T47D (cell line): ENCODE measurements at regions not wholly inside any gene's neighbourhood (a gene's known extent, or its start where the extent isn't known, plus 50 kb on each side); places are given as distances from the start of the nearest gene placed in this dataset.

Experiments
- DNase-seq, 2 experiments: peaks; one replicate each; pipeline versions ENCODE4 v3.0.0 to v3.0.0-alpha.2; 2011 to 2012; ENCODE audit warnings: low read depth in 1 of 2, low spot score in 1 of 2
- JUND ChIP-seq: IDR thresholded peaks from 2 replicates; pipeline ENCODE4 v1.6.1; 2012; ENCODE audit warnings: low read depth
- in situ Hi-C: cut with HindIII; loops from 2 replicates; pipeline ENCODE4 v1.10.0; 2016; ENCODE audit warnings: low sequenced_read_pairs, low pct_unique_long_range_greater_than_20kb

GRCh38 chr2:236505041-236505440 is 64.6 kb upstream of the ACKR3 start:
- in situ Hi-C loops, result no loop called here
- no peak for TF ChIP-seq JUND

GRCh38 chr2:236505648-236506047 is 64.0 kb upstream of the ACKR3 start:
- TF ChIP-seq JUND, result no peak
- DNase-seq, result no peak
- in situ Hi-C loops, result no loop called here

More at GRCh38 chr2:236505041-236505440, 64.6 kb upstream of the ACKR3 start:
- no peak for DNase-seq

- TF ChIP-seq JUND, result no peak
- no peak for DNase-seq
- in situ Hi-C loops, result no loop called here
Observed at GRCh38 chr2:236507393-236508085, 62.1 kb upstream of the ACKR3 start.

- no peak for DNase-seq
- in situ Hi-C loops, result no loop called here
- no peak for TF ChIP-seq JUND
Observed at GRCh38 chr2:236508466-236508865, 61.2 kb upstream of the ACKR3 start.

- no peak for TF ChIP-seq JUND
- no peak for DNase-seq
- in situ Hi-C loops, result no loop called here
Observed at GRCh38 chr2:236510034-236510433, 59.6 kb upstream of the ACKR3 start.

GRCh38 chr2:236511266-236511665 is 58.4 kb upstream of the ACKR3 start:
- in situ Hi-C loops, result no loop called here
- no peak for DNase-seq
- no peak for TF ChIP-seq JUND

GRCh38 chr2:236512267-236512666 is 57.4 kb upstream of the ACKR3 start:
- no peak for DNase-seq
- TF ChIP-seq JUND, result no peak
- in situ Hi-C loops, result no loop called here

GRCh38 chr2:236512902-236513435 is 56.7 kb upstream of the ACKR3 start:
- DNase-seq, result peak; percentile 31 to 53
- in situ Hi-C loops, result no loop called here
- no peak for TF ChIP-seq JUND

GRCh38 chr2:236513956-236514355 is 55.7 kb upstream of the ACKR3 start:
- no peak for TF ChIP-seq JUND
- in situ Hi-C loops, result no loop called here
- DNase-seq, result no peak

- in situ Hi-C loops, result no loop called here
- DNase-seq, result no peak
- no peak for TF ChIP-seq JUND
Observed at GRCh38 chr2:236516708-236517107, 52.9 kb upstream of the ACKR3 start.

- no peak for DNase-seq
- in situ Hi-C loops, result no loop called here
- no peak for TF ChIP-seq JUND
Observed at GRCh38 chr2:236517251-236518031, 52.2 kb upstream of the ACKR3 start.
